SK-N-SH treated with all-trans-retinoic acid at 6 μM for 48 hours (cell line): ENCODE measurements at regions not wholly inside any gene's neighbourhood (a gene's known extent, or its start where the extent isn't known, plus 50 kb on each side); places are given as distances from the start of the nearest gene placed in this dataset.

Experiments used
- ATAC-seq: fragments of 200-7000 bp; cut with Tn5 transposase; 3 replicates; pipeline ENCODE4 v1.9.1; 2020; ENCODE audit warnings: mild to moderate bottlenecking, moderate library complexity
- ARNTL ChIP-seq: fragments of 450-650 bp; formaldehyde crosslinking; IDR thresholded peaks from 2 replicates; pipeline ENCODE4 v1.5.0; 2020; ENCODE audit warnings: low read depth, mild to moderate bottlenecking, moderate library complexity, borderline replicate concordance
- BACH2 ChIP-seq: fragments of 250-450 bp; sonication (Bioruptor Pico); IDR thresholded peaks from 2 replicates; pipeline ENCODE4 v1.9.0; 2021; ENCODE audit warnings: mild to moderate bottlenecking, borderline replicate concordance
- ESRRG ChIP-seq: fragments of 250-450 bp; sonication (Bioruptor Pico); IDR thresholded peaks from 2 replicates; pipeline ENCODE4 v1.6.1; 2021; ENCODE audit warnings: mild to moderate bottlenecking
- GLIS3 ChIP-seq: fragments of 250-450 bp; sonication (Bioruptor Pico); IDR thresholded peaks from 2 replicates; pipeline ENCODE4 v1.5.0; 2020; ENCODE audit warnings: mild to moderate bottlenecking, moderate library complexity
- ISL1 ChIP-seq: fragments of 250-450 bp; sonication (Bioruptor Pico); IDR thresholded peaks from 2 replicates; pipeline ENCODE4 v2.1.2; 2022; ENCODE audit warnings: mild to moderate bottlenecking, moderate library complexity
- OSR1 ChIP-seq: fragments of 250-450 bp; sonication (Bioruptor Pico); IDR thresholded peaks from 2 replicates; pipeline ENCODE4 v1.8.0; 2022; ENCODE audit warnings: moderate library complexity, mild to moderate bottlenecking, inconsistent platforms
- PATZ1 ChIP-seq: fragments of 250-450 bp; sonication (Bioruptor Pico); IDR thresholded peaks from 2 replicates; pipeline ENCODE4 v1.8.0; 2020; ENCODE audit warnings: mild to moderate bottlenecking, moderate library complexity, borderline replicate concordance
- POU6F1 ChIP-seq: fragments of 250-450 bp; sonication (Bioruptor Pico); IDR thresholded peaks from 2 replicates; pipeline ENCODE4 v1.8.0; 2021; ENCODE audit warnings: low read depth, mild to moderate bottlenecking, moderate library complexity, borderline replicate concordance
- PPARA ChIP-seq: fragments of 250-450 bp; sonication (Bioruptor Pico); IDR thresholded peaks from 2 replicates; pipeline ENCODE4 v1.5.0; 2020; ENCODE audit warnings: mild to moderate bottlenecking, borderline replicate concordance
- RARB ChIP-seq: fragments of 250-450 bp; sonication (Bioruptor Pico); IDR thresholded peaks from 2 replicates; pipeline ENCODE4 v1.8.0; 2021; ENCODE audit warnings: mild to moderate bottlenecking, moderate library complexity
- SNAI2 ChIP-seq: fragments of 250-450 bp; sonication (Bioruptor Pico); IDR thresholded peaks from 2 replicates; pipeline ENCODE4 v1.5.0; 2020; ENCODE audit warnings: mild to moderate bottlenecking, moderate library complexity
- TCF4 ChIP-seq: fragments of 250-450 bp; sonication (Bioruptor Pico); IDR thresholded peaks from 2 replicates; pipeline ENCODE4 v1.8.0; 2021; ENCODE audit warnings: mild to moderate bottlenecking, moderate library complexity, borderline replicate concordance
- TOX ChIP-seq: fragments of 250-450 bp; sonication (Bioruptor Pico); IDR thresholded peaks from 2 replicates; pipeline ENCODE4 v1.8.0; 2021; ENCODE audit warnings: mild to moderate bottlenecking, moderate library complexity, borderline replicate concordance
- TSHZ2 ChIP-seq: fragments of 250-450 bp; sonication (Bioruptor Pico); IDR thresholded peaks from 2 replicates; pipeline ENCODE4 v1.5.0; 2020; ENCODE audit warnings: mild to moderate bottlenecking, moderate library complexity
- ZC3H10 ChIP-seq: fragments of 250-450 bp; sonication (Bioruptor Pico); IDR thresholded peaks from 2 replicates; pipeline ENCODE4 v1.5.1; 2021; ENCODE audit warnings: mild to moderate bottlenecking, moderate library complexity
- ZFP3 ChIP-seq: fragments of 250-450 bp; sonication (Bioruptor Pico); IDR thresholded peaks from 2 replicates; pipeline ENCODE4 v1.5.0; 2020; ENCODE audit warnings: mild to moderate bottlenecking, moderate library complexity
- ZFP30 ChIP-seq: fragments of 450-650 bp; formaldehyde crosslinking; IDR thresholded peaks from 2 replicates; pipeline ENCODE4 v1.5.0; 2022; ENCODE audit warnings: mild to moderate bottlenecking, moderate library complexity
- ZNF70 ChIP-seq: fragments of 450-650 bp; formaldehyde crosslinking; IDR thresholded peaks from 2 replicates; pipeline ENCODE4 v1.5.0; 2020; ENCODE audit warnings: mild to moderate bottlenecking, moderate library complexity
- ZNF8 ChIP-seq: fragments of 450-650 bp; formaldehyde crosslinking; IDR thresholded peaks from 2 replicates; pipeline ENCODE4 v1.5.0; 2020; ENCODE audit warnings: mild to moderate bottlenecking, moderate library complexity
- TF ChIP-seq, protein P1 (sequence below): fragments of 250-450 bp; sonication (Bioruptor Pico); IDR thresholded peaks from 2 replicates; pipeline ENCODE4 v1.5.1; 2020; ENCODE audit warnings: low read depth, mild to moderate bottlenecking, moderate library complexity
- TF ChIP-seq, protein P2 (sequence below): fragments of 250-450 bp; sonication (Bioruptor Pico); IDR thresholded peaks from 2 replicates; pipeline ENCODE4 v1.5.1; 2021; ENCODE audit warnings: mild to moderate bottlenecking, moderate library complexity

DNA sequence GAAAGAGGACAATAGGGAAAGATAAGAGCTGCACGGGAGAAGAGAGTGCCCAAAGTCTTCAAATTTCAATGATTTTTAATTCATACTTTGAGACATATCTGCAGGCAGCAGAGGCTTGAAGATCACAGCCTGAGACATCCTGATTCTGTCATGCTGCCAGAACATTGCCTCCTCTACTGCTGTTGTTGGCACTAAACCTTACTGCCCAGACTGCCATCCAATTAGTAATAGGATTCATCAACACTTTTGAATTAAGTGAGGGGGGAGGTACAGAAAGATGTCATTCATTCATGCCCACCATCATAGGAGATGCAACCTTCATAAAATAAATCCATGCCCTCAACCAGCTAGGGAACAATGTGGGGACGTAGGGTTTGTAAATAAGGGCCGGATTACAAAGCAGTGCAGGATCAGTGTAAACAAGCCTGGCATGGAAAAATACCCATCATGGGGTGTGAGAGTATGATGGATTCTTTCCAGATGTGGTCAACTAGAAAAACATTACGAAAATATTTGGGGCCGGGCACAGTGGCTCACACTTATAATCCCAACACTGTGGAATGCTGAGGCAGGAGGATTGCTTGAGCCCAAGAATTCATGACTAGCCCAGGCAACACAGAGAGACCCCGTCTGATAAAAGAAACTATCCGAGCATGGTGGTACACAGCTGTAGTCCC, 122.1 kb upstream of the DAPK1 start:
- TF ChIP-seq, protein P1, sequence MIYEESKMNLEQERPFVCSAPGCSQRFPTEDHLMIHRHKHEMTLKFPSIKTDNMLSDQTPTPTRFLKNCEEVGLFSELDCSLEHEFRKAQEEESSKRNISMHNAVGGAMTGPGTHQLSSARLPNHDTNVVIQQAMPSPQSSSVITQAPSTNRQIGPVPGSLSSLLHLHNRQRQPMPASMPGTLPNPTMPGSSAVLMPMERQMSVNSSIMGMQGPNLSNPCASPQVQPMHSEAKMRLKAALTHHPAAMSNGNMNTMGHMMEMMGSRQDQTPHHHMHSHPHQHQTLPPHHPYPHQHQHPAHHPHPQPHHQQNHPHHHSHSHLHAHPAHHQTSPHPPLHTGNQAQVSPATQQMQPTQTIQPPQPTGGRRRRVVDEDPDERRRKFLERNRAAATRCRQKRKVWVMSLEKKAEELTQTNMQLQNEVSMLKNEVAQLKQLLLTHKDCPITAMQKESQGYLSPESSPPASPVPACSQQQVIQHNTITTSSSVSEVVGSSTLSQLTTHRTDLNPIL (CRISPR knock-in tag), result no peak
- TF ChIP-seq POU6F1 (CRISPR knock-in tag) (no peak), BACH2 (CRISPR knock-in tag) (no peak), PATZ1 (no peak), ISL1 (CRISPR knock-in tag) (no peak), ARNTL (CRISPR knock-in tag) (no peak), ZFP30 (CRISPR knock-in tag) (no peak), TSHZ2 (CRISPR knock-in tag) (no peak), GLIS3 (no peak), ESRRG (CRISPR knock-in tag) (no peak), PPARA (CRISPR knock-in tag) (no peak), RARB (CRISPR knock-in tag) (no peak), ZFP3 (CRISPR knock-in tag) (no peak), ZC3H10 (CRISPR knock-in tag) (no peak), TOX (CRISPR knock-in tag) (no peak), ZNF8 (no peak), SNAI2 (CRISPR knock-in tag) (no peak)
- TF ChIP-seq, protein P2, sequence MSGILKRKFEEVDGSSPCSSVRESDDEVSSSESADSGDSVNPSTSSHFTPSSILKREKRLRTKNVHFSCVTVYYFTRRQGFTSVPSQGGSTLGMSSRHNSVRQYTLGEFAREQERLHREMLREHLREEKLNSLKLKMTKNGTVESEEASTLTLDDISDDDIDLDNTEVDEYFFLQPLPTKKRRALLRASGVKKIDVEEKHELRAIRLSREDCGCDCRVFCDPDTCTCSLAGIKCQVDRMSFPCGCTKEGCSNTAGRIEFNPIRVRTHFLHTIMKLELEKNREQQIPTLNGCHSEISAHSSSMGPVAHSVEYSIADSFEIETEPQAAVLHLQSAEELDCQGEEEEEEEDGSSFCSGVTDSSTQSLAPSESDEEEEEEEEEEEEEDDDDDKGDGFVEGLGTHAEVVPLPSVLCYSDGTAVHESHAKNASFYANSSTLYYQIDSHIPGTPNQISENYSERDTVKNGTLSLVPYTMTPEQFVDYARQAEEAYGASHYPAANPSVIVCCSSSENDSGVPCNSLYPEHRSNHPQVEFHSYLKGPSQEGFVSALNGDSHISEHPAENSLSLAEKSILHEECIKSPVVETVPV (CRISPR knock-in tag), result no peak
- ATAC-seq, result no peak

- no peak for ATAC-seq
- TF ChIP-seq TSHZ2 (CRISPR knock-in tag) (no peak), ZNF8 (no peak), ZFP3 (CRISPR knock-in tag) (no peak), TCF4 (CRISPR knock-in tag) (no peak), POU6F1 (CRISPR knock-in tag) (no peak), PPARA (CRISPR knock-in tag) (no peak), ZNF70 (CRISPR knock-in tag) (no peak), ARNTL (CRISPR knock-in tag) (no peak), OSR1 (no peak)
These were observed 119.0 kb upstream of the DAPK1 start for GRCh38 chr9:87378676-87379075.
